Mammary epithelial cell (primary cell): ENCODE measurements at regions not wholly inside any gene's neighbourhood (a gene's known extent, or its start where the extent isn't known, plus 50 kb on each side); places are given as distances from the start of the nearest gene placed in this dataset.

Experiments
- EZH2 ChIP-seq: IDR thresholded peaks from 2 replicates; pipeline ENCODE4 v1.6.1; 2012; ENCODE audit warnings: low read length, inconsistent platforms, borderline replicate concordance
- TF ChIP-seq, protein P1 (sequence below), 2 donors: IDR thresholded peaks in 1 of 2; conservative IDR thresholded peaks in 1 of 2; 2 replicates each; pipeline ENCODE4 v1.5.1; 2011 to 2012; ENCODE audit warnings: inconsistent platforms in 2 of 2, low read length in 2 of 2, mild to moderate bottlenecking in 2 of 2, control low read depth in 1 of 2, low read depth in 1 of 2; ENCODE audit not compliant: insufficient read depth in 1 of 2; ENCODE audit errors: extremely low read depth in 1 of 2

DNA sequence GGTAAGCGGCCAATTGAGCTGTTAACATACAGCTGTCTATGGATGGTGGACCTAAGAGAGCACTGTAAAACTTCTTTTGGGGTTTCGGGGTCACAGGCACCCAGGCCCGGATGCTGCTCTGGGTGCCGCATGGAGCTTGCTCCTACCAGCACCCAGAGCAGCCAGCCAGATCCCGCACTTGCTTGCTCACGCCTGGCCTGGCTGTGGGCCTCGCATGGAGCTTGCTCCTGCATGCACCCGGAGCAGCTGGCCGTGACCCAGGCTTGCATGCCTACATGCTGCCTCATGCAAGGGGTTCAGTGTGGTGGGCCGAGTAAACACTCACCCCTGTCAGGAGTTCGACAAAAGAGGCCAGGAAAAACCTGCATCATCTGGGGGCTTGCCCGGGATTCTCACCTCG is 896.9 kb downstream of the SORCS1 start:
- TF ChIP-seq, protein P1, sequence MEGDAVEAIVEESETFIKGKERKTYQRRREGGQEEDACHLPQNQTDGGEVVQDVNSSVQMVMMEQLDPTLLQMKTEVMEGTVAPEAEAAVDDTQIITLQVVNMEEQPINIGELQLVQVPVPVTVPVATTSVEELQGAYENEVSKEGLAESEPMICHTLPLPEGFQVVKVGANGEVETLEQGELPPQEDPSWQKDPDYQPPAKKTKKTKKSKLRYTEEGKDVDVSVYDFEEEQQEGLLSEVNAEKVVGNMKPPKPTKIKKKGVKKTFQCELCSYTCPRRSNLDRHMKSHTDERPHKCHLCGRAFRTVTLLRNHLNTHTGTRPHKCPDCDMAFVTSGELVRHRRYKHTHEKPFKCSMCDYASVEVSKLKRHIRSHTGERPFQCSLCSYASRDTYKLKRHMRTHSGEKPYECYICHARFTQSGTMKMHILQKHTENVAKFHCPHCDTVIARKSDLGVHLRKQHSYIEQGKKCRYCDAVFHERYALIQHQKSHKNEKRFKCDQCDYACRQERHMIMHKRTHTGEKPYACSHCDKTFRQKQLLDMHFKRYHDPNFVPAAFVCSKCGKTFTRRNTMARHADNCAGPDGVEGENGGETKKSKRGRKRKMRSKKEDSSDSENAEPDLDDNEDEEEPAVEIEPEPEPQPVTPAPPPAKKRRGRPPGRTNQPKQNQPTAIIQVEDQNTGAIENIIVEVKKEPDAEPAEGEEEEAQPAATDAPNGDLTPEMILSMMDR (conservative IDR thresholded peaks at IDR 0.05 in 1 of 2, IDR thresholded peaks at IDR 0.05 in 1 of 2; ENCODE audit: extremely low read depth in 1 of 2, insufficient read depth in 1 of 2, low read depth in 1 of 2, low read length in 2 of 2): no peak
- TF ChIP-seq EZH2: no peak
